ENCODE measurements at regions not wholly inside any gene's neighbourhood (a gene's known extent, or its start where the extent isn't known, plus 50 kb on each side); places are given as distances from the start of the nearest gene placed in this dataset.

DNA sequence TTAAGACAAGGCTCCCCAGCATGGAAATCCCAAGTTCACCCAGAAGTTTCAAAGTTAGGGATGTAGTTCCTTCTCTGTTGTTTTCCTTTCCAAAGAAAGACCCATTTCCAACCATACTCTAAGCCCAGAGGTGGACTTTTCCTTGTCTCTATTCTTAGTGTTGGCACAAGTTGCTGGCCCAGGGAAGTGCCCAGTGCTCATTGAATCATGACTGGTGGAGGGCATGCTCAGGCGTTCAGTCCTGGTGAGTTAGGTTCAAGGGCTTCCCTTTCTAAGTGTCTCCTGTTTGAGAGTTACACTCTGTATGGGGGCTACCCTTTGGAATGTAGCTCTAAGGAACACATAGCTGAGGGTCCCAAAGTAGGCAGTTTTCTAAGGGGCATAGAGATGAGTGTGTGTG, 389.5 kb downstream of the KCNRG start:
- ChIA-PET POLR2A (no interaction called here), CTCF (interaction anchor here (1.1 kb wide), 1 partner anchor 319 kb away, joined by 3 read pairs; no protein-coding TSS in a partner anchor)
- Mint-ChIP-seq H3K4me3 (no peak overlapping the region), H3K9me3 (no peaks in the 10 kb centered on the region), H3K36me3 (ENCODE audit: low read depth) (no peaks in the 10 kb centered on the region), H3K4me1 (ENCODE audit: low read depth) (peaks cover 3% of the 10 kb centered on the region), H3K27me3 (no peaks in the 10 kb centered on the region), H3K27ac (no peak overlapping the region)
- intact Hi-C loops (cut with micrococcal nuclease): no loop called here
- ATAC-seq (no peak), DNase-seq (no peak)
- TF ChIP-seq, protein P1, sequence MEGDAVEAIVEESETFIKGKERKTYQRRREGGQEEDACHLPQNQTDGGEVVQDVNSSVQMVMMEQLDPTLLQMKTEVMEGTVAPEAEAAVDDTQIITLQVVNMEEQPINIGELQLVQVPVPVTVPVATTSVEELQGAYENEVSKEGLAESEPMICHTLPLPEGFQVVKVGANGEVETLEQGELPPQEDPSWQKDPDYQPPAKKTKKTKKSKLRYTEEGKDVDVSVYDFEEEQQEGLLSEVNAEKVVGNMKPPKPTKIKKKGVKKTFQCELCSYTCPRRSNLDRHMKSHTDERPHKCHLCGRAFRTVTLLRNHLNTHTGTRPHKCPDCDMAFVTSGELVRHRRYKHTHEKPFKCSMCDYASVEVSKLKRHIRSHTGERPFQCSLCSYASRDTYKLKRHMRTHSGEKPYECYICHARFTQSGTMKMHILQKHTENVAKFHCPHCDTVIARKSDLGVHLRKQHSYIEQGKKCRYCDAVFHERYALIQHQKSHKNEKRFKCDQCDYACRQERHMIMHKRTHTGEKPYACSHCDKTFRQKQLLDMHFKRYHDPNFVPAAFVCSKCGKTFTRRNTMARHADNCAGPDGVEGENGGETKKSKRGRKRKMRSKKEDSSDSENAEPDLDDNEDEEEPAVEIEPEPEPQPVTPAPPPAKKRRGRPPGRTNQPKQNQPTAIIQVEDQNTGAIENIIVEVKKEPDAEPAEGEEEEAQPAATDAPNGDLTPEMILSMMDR (IDR thresholded peaks at IDR 0.05): no peak

DNA sequence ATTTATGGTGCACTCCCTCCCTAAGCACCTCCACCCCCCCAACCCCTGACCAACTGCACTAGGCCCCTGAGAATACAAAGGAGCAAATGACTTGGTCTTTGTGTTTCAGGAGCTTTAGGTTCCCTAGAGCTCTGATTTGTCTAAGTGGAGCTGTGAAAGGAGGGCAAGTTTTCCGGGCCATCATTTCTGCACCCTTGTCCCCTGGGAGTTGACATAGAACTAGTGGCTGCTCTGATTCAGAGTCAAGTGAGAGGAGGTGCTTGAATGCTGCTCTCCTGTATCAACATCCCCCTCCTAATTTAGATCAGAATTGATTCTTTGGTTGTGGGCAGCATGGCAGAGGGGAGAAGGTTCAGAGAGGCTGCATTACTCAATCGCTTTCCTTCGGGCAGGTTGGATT, 391.6 kb downstream of the KCNRG start:
- Mint-ChIP-seq H3K27ac (no peak overlapping the region), H3K27me3 (no peaks in the 10 kb centered on the region), H3K36me3 (ENCODE audit: low read depth) (no peaks in the 10 kb centered on the region), H3K9me3 (no peaks in the 10 kb centered on the region), H3K4me1 (ENCODE audit: low read depth) (peaks cover 11% of the 10 kb centered on the region), H3K4me3 (no peak overlapping the region)
- ChIA-PET CTCF (interaction anchor here (1.1 to 1.4 kb wide), 2 partner anchors 31 to 394 kb away, joined by 3 read pairs; no protein-coding TSS in a partner anchor), POLR2A (no interaction called here)
- no peak for ATAC-seq
- TF ChIP-seq, protein P1 (IDR thresholded peaks at IDR 0.05): no peak
- intact Hi-C loops (cut with micrococcal nuclease): no loop called here
- DNase-seq: no peak

DNA sequence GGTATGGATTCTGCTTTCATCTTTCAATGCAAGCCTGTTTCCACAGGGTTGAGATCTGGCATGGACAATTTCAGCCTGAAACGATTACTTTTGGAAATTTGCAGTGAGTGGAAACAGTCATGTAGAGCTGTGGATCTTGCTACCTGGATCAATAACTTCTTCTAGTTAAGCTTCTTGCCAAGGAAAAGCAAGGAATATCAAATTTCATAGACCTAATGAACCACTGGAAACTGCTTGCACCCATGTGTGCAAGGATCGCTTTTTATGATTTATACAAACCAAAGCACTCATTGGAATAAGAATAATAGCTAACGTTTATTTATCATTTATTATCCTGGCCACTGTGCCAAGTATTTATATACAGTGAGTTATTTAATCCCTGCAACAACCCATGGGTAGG, 392.8 kb downstream of the KCNRG start:
- no peaks in the 10 kb centered on the region for H3K27me3 Mint-ChIP-seq
- H3K36me3 Mint-ChIP-seq (ENCODE audit: low read depth): no peaks in the 10 kb centered on the region
- no peak for DNase-seq
- TF ChIP-seq, protein P1 (IDR thresholded peaks at IDR 0.05): no peak
- no peak for ATAC-seq
- no peaks in the 10 kb centered on the region for H3K9me3 Mint-ChIP-seq
- H3K27ac Mint-ChIP-seq: no peak overlapping the region
- peaks cover 12% of the 10 kb centered on the region for H3K4me1 Mint-ChIP-seq (ENCODE audit: low read depth)
- intact Hi-C loops (cut with micrococcal nuclease): no loop called here
- CTCF ChIA-PET: interaction anchor here (1.4 kb wide), 1 partner anchor 29 kb away, joined by 3 read pairs; no protein-coding TSS in a partner anchor
- no peak overlapping the region for H3K4me3 Mint-ChIP-seq
- POLR2A ChIA-PET: interaction anchor here (0.6 kb wide), 1 partner anchor 179 kb away, joined by 3 read pairs; no protein-coding TSS in a partner anchor

DNA sequence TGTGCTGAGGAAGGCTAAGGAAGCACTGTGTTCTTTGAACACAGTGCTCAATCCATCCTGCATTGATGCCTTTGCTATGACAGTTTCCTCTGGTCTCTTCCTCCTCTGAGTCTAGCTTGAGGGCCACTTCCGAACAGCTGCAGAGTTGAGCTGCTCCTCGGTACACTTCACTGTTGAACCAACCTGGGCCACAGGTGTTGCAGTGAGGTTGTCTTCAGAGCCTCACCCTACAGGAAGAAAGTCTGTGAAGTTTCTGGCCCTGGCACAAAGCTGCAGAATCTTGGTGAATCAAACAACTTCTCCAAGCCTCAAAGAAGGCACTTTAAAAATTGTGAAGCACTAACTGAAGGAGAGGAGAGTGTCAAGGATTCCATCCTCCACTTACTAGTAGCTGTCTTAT, 394.0 kb downstream of the KCNRG start:
- Mint-ChIP-seq H3K4me1 (ENCODE audit: low read depth) (peaks cover 12% of the 10 kb centered on the region), H3K4me3 (no peak overlapping the region), H3K27me3 (no peaks in the 10 kb centered on the region), H3K27ac (no peak overlapping the region), H3K36me3 (ENCODE audit: low read depth) (no peaks in the 10 kb centered on the region), H3K9me3 (no peaks in the 10 kb centered on the region)
- DNase-seq (no peak), ATAC-seq (no peak)
- intact Hi-C loops (cut with micrococcal nuclease): no loop called here
- TF ChIP-seq, protein P1 (IDR thresholded peaks at IDR 0.05): no peak
- ChIA-PET POLR2A (no interaction called here), CTCF (no interaction called here)

DNA sequence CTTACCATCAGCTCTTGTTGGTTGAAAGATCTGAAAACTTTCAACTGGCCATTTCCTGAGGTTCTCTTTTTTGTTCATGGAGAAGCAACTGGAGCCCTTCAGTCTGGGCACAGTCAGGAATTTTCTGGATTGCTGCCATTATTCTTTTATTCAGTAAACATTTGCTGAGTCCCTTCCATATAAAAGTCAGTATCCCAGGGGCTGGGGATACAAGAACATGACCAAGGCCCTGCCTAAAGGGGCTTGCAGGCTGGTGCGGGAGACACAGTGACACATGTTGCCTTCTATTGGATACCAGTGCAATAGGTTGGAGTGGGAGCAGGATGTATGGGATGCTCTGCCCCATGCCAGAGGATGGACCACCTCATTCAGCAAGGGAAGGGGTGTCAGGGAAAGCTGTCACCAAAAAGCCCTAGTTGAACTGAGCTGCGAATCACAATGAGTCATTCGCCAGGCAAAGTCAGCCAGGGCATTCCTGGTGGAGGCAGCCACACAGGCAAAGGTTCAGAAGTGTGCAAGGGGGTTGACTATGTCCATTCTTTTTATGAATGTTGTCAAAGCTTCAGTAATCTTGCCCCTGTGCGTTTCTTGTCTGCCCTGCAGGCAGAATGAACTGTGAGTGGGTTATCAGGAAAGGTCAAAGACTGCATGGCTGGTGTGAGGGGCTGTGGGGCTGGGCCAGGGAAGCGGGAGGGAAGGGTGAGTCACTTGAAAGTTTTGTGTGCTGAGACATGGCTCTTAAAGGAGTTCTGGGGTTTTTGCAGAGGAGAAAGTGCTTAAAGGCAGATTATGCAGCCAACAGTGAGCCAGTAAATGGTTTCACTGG, 395.9 kb downstream of the KCNRG start:
- Mint-ChIP-seq H3K9me3 (peaks cover 4% of the 10 kb centered on the region), H3K27me3 (no peaks in the 10 kb centered on the region), H3K27ac (no peak overlapping the region), H3K36me3 (ENCODE audit: low read depth) (peaks cover 3% of the 10 kb centered on the region), H3K4me1 (ENCODE audit: low read depth) (peaks cover 12% of the 10 kb centered on the region), H3K4me3 (no peak overlapping the region)
- CTCF ChIA-PET: interaction anchor here (1.0 kb wide), 1 partner anchor 24 kb away, joined by 4 read pairs; no protein-coding TSS in a partner anchor
- POLR2A ChIA-PET: no interaction called here
- peak; percentile 22 for DNase-seq
- intact Hi-C loops (cut with micrococcal nuclease): no loop called here
- ATAC-seq: peak; percentile 56
- TF ChIP-seq, protein P1 (IDR thresholded peaks at IDR 0.05): no peak
